Thymus (tissue), 11 donors: ENCODE measurements at regions not wholly inside any gene's neighbourhood (a gene's known extent, or its start where the extent isn't known, plus 50 kb on each side); places are given as distances from the start of the nearest gene placed in this dataset.

Experiments
- DNase-seq, 9 donors: peaks; one replicate each; pipeline ENCODE4 v3.0.0-alpha.2; 2013; ENCODE audit warnings: low spot score in 9 of 9, low read depth in 6 of 9, missing footprints in 1 of 9
- H3K27ac ChIP-seq, 2 donors: one replicate each; pipeline ENCODE4 v1.5.1; 2013; ENCODE audit warnings: control low read depth in 1 of 2, low read depth in 1 of 2, low read length in 1 of 2, mild to moderate bottlenecking in 1 of 2, moderate library complexity in 1 of 2
- H3K27me3 ChIP-seq, 2 donors: one replicate each; pipeline ENCODE4 v1.5.1; 2013; ENCODE audit warnings: low read length in 1 of 2; ENCODE audit not compliant: control insufficient read depth in 2 of 2, insufficient read depth in 1 of 2
- H3K36me3 ChIP-seq, 2 donors: one replicate each; pipeline ENCODE4 v1.5.1; 2013; ENCODE audit warnings: low read length in 1 of 2, mild to moderate bottlenecking in 1 of 2, moderate library complexity in 1 of 2; ENCODE audit not compliant: control insufficient read depth in 2 of 2, insufficient read depth in 2 of 2
- H3K4me1 ChIP-seq, 2 donors: one replicate each; pipeline ENCODE4 v1.5.1; 2013; ENCODE audit warnings: low read length in 2 of 2; ENCODE audit not compliant: control insufficient read depth in 2 of 2, insufficient read depth in 2 of 2
- H3K4me3 ChIP-seq, 2 donors: one replicate each; pipeline ENCODE4 v1.5.1; 2013; ENCODE audit warnings: low read length in 2 of 2, control low read depth in 1 of 2, mild to moderate bottlenecking in 1 of 2
- H3K9me3 ChIP-seq, 2 donors: one replicate each; pipeline ENCODE4 v1.5.1; 2013; ENCODE audit warnings: low read length in 1 of 2, mild to moderate bottlenecking in 1 of 2; ENCODE audit not compliant: control insufficient read depth in 2 of 2, insufficient read depth in 1 of 2
- WGBS: extraction: QIAGEN DNeasy Blood & Tissue Kit; methylation state at CpG from one replicate; pipeline ENCODE4 v1.1.7; 2013; 5-methylcytosine and 5-hydroxymethylcytosine counted together
- donor health status: healthy.

GRCh38 chr1:118618618-118619340, 369.4 kb downstream of the TBX15 start:
- Histone ChIP-seq H3K27me3 (no peaks in the 10 kb centered on the region), H3K36me3 (no peaks in the 10 kb centered on the region), H3K9me3 (peaks cover 0 to 3% of the 10 kb centered on the region in 2 donors), H3K4me1 (no peaks in the 10 kb centered on the region), H3K27ac (no peak overlapping the region), H3K4me3 (no peak overlapping the region)
- WGBS, result 90% methylated on average over 3 of the region's 3 CpGs
- no peak for DNase-seq

DNA sequence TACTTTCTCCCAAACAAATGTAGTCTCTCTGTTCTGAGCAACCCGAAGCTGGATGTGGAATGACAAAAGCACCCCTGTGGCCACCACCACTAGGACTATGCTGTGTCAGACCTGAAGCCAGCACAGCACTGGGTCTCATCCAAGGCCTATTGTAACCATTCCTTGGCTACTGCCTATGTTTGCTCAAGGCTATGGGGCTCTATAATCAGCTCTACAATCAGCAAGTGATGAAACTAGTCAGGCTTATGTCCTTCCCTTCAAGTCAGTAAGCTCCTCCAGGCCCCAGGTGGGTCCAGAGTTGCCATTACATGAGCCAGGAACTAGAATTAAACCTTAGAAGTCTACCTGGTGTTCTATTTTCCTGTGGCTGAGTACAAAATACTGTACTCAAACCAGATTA, 370.2 kb downstream of the TBX15 start:
- 2% methylated on average over 1 of the region's 1 CpG for WGBS
- DNase-seq, result no peak
- H3K27ac ChIP-seq, result no peak overlapping the region
- peaks cover 0 to 3% of the 10 kb centered on the region in 2 donors for H3K9me3 ChIP-seq
- no peaks in the 10 kb centered on the region for H3K4me1 ChIP-seq
- no peaks in the 10 kb centered on the region for H3K27me3 ChIP-seq
- H3K36me3 ChIP-seq, result no peaks in the 10 kb centered on the region
- H3K4me3 ChIP-seq, result no peak overlapping the region

DNA sequence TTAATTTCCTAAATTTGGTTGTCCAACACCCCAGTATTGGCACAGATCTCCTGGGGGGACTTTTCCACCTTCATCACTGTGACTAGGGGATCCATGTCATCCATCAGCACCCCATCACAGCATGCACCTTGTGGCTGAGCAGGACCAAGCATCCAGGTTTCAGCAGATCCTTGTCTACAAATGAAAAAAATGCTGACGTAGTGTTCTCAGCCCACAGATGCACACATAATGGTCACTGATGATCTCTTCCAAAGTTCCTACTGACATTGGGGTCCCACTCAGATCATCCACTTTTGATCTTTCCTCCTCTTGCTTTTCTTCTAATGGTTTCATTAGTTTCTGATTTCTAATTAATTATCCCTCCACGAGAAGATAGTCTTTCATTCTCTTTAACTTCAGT, 373.1 kb downstream of the TBX15 start:
- WGBS, result 89% methylated on average over 2 of the region's 2 CpGs
- no peak overlapping the region for H3K27ac ChIP-seq

GRCh38 chr1:118589238-118589846, 398.8 kb downstream of the TBX15 start:
- Histone ChIP-seq H3K4me1 (no peaks in the 10 kb centered on the region), H3K36me3 (no peaks in the 10 kb centered on the region), H3K4me3 (no peak overlapping the region), H3K9me3 (peaks cover 0 to 3% of the 10 kb centered on the region in 2 donors), H3K27me3 (no peaks in the 10 kb centered on the region), H3K27ac (no peak overlapping the region)
- WGBS, result 44% methylated on average over 5 of the region's 5 CpGs
- no peak for DNase-seq

More for the DNA sequence above, 373.1 kb downstream of the TBX15 start:
- Histone ChIP-seq H3K4me1 (no peaks in the 10 kb centered on the region), H3K36me3 (no peaks in the 10 kb centered on the region), H3K9me3 (peaks cover 0 to 3% of the 10 kb centered on the region in 2 donors), H3K4me3 (no peak overlapping the region), H3K27me3 (no peaks in the 10 kb centered on the region)
- DNase-seq, result no peak

DNA sequence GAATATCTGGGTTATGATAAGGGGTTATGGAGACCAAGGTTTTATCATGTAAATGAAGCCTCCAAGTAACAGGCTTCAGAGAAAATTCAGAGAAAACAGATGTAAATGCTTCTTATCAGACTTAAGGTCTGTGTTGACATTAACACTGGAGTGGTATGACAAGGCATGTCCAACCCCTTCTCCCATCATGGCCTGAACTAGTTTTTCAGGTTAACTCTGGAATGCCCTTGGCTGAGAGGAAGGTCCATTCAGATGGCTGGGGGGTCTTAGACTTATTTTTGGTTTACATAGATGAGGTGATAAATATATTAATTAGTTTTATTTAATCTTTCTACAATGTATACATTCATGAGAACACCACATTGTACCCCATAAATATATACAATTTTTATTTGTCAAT, 399.6 kb downstream of the TBX15 start:
- Histone ChIP-seq H3K4me3 (no peak overlapping the region), H3K4me1 (no peaks in the 10 kb centered on the region), H3K9me3 (peaks cover 0 to 3% of the 10 kb centered on the region in 2 donors), H3K27me3 (no peaks in the 10 kb centered on the region), H3K27ac (no peak overlapping the region), H3K36me3 (no peaks in the 10 kb centered on the region)
- DNase-seq, result no peak

DNA sequence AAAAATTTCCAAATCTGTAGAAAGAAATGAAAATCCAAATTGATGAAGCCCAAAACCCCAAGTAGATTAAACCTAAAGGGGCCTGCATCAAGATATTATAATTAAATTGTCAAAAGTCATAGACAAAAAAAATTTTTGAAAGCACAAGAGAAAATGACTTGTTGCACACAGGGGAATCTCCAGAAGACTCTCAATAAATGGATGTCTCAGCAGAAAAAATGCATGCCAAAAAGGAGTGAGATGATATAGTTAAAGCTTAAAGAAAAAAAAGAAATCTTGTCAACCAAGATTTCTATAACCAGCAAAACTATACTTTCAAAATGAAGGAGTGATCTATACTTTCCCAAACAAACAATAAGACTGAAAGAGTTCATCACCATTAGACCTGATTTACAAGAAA, 393.2 kb upstream of the SPAG17 start:
- DNase-seq, result no peak
- Histone ChIP-seq H3K36me3 (no peaks in the 10 kb centered on the region), H3K4me3 (no peak overlapping the region), H3K27ac (no peak overlapping the region), H3K4me1 (no peaks in the 10 kb centered on the region), H3K27me3 (no peaks in the 10 kb centered on the region), H3K9me3 (no peaks in the 10 kb centered on the region)

GRCh38 chr1:118575060-118575459, 390.0 kb upstream of the SPAG17 start:
- Histone ChIP-seq H3K4me3 (no peak overlapping the region), H3K27ac (no peak overlapping the region), H3K9me3 (no peaks in the 10 kb centered on the region), H3K4me1 (no peaks in the 10 kb centered on the region), H3K36me3 (no peaks in the 10 kb centered on the region), H3K27me3 (no peaks in the 10 kb centered on the region)
- WGBS, result over 99% methylated on average over 2 of the region's 2 CpGs
- DNase-seq, result no peak

GRCh38 chr1:118564961-118565703, 380.1 kb upstream of the SPAG17 start:
- 93% methylated on average over 2 of the region's 2 CpGs for WGBS

More at GRCh38 chr1:118564961-118565703, 380.1 kb upstream of the SPAG17 start:
- no peaks in the 10 kb centered on the region for H3K4me1 ChIP-seq
- H3K27ac ChIP-seq, result no peak overlapping the region
- no peaks in the 10 kb centered on the region for H3K9me3 ChIP-seq
- no peak overlapping the region for H3K4me3 ChIP-seq
- H3K36me3 ChIP-seq, result no peaks in the 10 kb centered on the region
- H3K27me3 ChIP-seq, result no peaks in the 10 kb centered on the region
- no peak for DNase-seq
